Ascending aorta (tissue), 2 donors: ENCODE measurements at regions not wholly inside any gene's neighbourhood (a gene's known extent, or its start where the extent isn't known, plus 50 kb on each side); places are given as distances from the start of the nearest gene placed in this dataset.

Experiments
- DNase-seq, 2 donors: peaks; one replicate each; pipeline ENCODE4 v3.0.0-alpha.2; 2019; ENCODE audit warnings: low spot score in 2 of 2
- H3K27ac ChIP-seq, 2 donors: fragments of 200-600 bp; sonication (generic); one replicate each; pipeline ENCODE4 v1.5.1; 2016 to 2017; ENCODE audit warnings: mild to moderate bottlenecking in 1 of 2
- H3K27me3 ChIP-seq: fragments of 200-600 bp; sonication (generic); one replicate; pipeline ENCODE4 v1.5.1; 2017
- H3K36me3 ChIP-seq, 2 donors: fragments of 200-600 bp; sonication (generic); one replicate each; pipeline ENCODE4 v1.5.1; 2016
- H3K4me1 ChIP-seq, 2 donors: fragments of 200-600 bp; sonication (generic); one replicate each; pipeline ENCODE4 v1.5.1; 2016 to 2017; ENCODE audit warnings: mild to moderate bottlenecking in 1 of 2
- H3K4me3 ChIP-seq, 2 donors: fragments of 200-600 bp; sonication (generic); one replicate each; pipeline ENCODE4 v1.5.1; 2016 to 2017; ENCODE audit warnings: mild to moderate bottlenecking in 1 of 2
- H3K9me3 ChIP-seq, 2 donors: fragments of 200-600 bp; sonication (generic); one replicate each; pipeline ENCODE4 v1.5.1; 2016
- intact Hi-C: fragments of 100-400 bp; cut with DNase I; formaldehyde crosslinking; loops from one replicate; pipeline ENCODE4 v1.15.1; 2023
- TF ChIP-seq, protein P1 (sequence below), 3 experiments: fragments of 200-600 bp in 2 of 3; fragments of 450-650 bp in 1 of 3; sonication (generic) in 2 of 3; IDR thresholded peaks; one replicate each; pipeline ENCODE4 v1.5.1; 2016 to 2019; ENCODE audit warnings: antibody characterized with exemption in 3 of 3, mild to moderate bottlenecking in 1 of 3, moderate library complexity in 1 of 3

DNA sequence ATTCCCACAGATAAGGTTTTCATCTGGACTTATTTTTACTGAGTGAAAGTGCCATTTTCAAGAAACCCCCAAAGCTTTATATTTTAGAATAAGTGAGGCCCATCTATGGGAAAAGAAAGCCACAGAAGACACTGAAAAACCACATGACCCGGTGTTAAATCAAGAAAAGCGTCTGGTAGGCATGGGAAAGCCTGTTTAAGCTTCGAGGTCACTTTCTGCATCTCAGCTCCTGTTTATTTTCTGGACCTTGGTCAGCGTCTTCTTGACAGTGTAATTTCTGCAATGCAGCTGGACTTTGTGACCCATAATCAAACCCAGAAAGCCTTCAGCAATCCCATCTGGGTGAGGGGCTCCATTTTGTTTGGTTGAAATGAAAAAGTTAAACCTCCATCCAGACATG lies 59.6 kb upstream of the NEDD9 start:
- H3K4me3 ChIP-seq, result no peak overlapping the region
- no peaks in the 10 kb centered on the region for H3K27me3 ChIP-seq
- H3K27ac ChIP-seq, result no peak overlapping the region
- intact Hi-C loops, result no loop called here
- H3K9me3 ChIP-seq, result no peaks in the 10 kb centered on the region
- H3K36me3 ChIP-seq, result no peaks in the 10 kb centered on the region
- DNase-seq, result no peak
- TF ChIP-seq, protein P1, sequence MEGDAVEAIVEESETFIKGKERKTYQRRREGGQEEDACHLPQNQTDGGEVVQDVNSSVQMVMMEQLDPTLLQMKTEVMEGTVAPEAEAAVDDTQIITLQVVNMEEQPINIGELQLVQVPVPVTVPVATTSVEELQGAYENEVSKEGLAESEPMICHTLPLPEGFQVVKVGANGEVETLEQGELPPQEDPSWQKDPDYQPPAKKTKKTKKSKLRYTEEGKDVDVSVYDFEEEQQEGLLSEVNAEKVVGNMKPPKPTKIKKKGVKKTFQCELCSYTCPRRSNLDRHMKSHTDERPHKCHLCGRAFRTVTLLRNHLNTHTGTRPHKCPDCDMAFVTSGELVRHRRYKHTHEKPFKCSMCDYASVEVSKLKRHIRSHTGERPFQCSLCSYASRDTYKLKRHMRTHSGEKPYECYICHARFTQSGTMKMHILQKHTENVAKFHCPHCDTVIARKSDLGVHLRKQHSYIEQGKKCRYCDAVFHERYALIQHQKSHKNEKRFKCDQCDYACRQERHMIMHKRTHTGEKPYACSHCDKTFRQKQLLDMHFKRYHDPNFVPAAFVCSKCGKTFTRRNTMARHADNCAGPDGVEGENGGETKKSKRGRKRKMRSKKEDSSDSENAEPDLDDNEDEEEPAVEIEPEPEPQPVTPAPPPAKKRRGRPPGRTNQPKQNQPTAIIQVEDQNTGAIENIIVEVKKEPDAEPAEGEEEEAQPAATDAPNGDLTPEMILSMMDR (IDR thresholded peaks at IDR 0.05), result no peak
- H3K4me1 ChIP-seq, result no peaks in the 10 kb centered on the region

- no peaks in the 10 kb centered on the region for H3K9me3 ChIP-seq
- no peaks in the 10 kb centered on the region for H3K27me3 ChIP-seq
- no peak overlapping the region for H3K27ac ChIP-seq
- H3K4me1 ChIP-seq, result no peaks in the 10 kb centered on the region
- DNase-seq, result no peak
- no peaks in the 10 kb centered on the region for H3K36me3 ChIP-seq
- TF ChIP-seq, protein P1 (IDR thresholded peaks at IDR 0.05), result no peak
- intact Hi-C loops, result no loop called here
- H3K4me3 ChIP-seq, result no peak overlapping the region
Measured at GRCh38 chr6:11291582-11291981, 59.1 kb upstream of the NEDD9 start.

DNA sequence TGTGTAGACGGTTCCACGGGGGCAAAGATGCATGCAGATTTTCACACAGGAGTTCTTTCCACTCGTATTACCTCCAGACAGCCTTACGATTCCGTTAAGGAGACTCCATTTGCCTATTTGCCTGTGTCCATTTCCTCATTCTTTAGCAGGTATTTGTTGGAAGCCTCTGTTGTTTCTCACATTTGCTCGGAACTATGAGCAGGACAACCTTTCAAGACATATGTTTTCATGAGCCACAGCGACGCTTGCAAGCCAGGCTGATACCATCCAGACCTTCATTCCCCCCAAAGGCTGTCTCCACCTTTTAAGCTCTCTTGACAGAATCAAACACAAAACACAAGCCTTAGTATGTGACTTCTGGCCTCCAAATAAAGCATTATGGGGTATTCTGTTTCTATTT lies 57.6 kb upstream of the NEDD9 start:
- no peaks in the 10 kb centered on the region for H3K36me3 ChIP-seq
- no peaks in the 10 kb centered on the region for H3K4me1 ChIP-seq
- no peak overlapping the region for H3K27ac ChIP-seq
- intact Hi-C loops, result no loop called here
- no peaks in the 10 kb centered on the region for H3K27me3 ChIP-seq
- H3K4me3 ChIP-seq, result no peak overlapping the region
- no peaks in the 10 kb centered on the region for H3K9me3 ChIP-seq
- TF ChIP-seq, protein P1 (IDR thresholded peaks at IDR 0.05), result no peak
- no peak for DNase-seq

- no peak overlapping the region for H3K4me3 ChIP-seq
- H3K4me1 ChIP-seq, result no peaks in the 10 kb centered on the region
- no peak overlapping the region for H3K27ac ChIP-seq
- DNase-seq, result no peak
- no peaks in the 10 kb centered on the region for H3K27me3 ChIP-seq
- intact Hi-C loops, result no loop called here
- H3K9me3 ChIP-seq, result no peaks in the 10 kb centered on the region
- no peaks in the 10 kb centered on the region for H3K36me3 ChIP-seq
- TF ChIP-seq, protein P1 (IDR thresholded peaks at IDR 0.05), result no peak
Measured at GRCh38 chr6:11288065-11288464, 55.6 kb upstream of the NEDD9 start.

- H3K36me3 ChIP-seq, result no peaks in the 10 kb centered on the region
- no peaks in the 10 kb centered on the region for H3K4me1 ChIP-seq
- no peaks in the 10 kb centered on the region for H3K27me3 ChIP-seq
- intact Hi-C loops, result no loop called here
- H3K27ac ChIP-seq, result no peak overlapping the region
- no peak overlapping the region for H3K4me3 ChIP-seq
- no peak for DNase-seq
- TF ChIP-seq, protein P1 (IDR thresholded peaks at IDR 0.05), result no peak
- H3K9me3 ChIP-seq, result no peaks in the 10 kb centered on the region
Measured at GRCh38 chr6:11284996-11285395, 52.5 kb upstream of the NEDD9 start.

GRCh38 chr6:11283629-11284028 lies 51.2 kb upstream of the NEDD9 start:
- Histone ChIP-seq H3K4me3 (no peak overlapping the region), H3K27ac (no peak overlapping the region), H3K36me3 (no peaks in the 10 kb centered on the region), H3K9me3 (no peaks in the 10 kb centered on the region), H3K27me3 (no peaks in the 10 kb centered on the region), H3K4me1 (peaks cover 0 to 2% of the 10 kb centered on the region in 2 donors)
- DNase-seq, result no peak
- TF ChIP-seq, protein P1 (IDR thresholded peaks at IDR 0.05), result no peak
- intact Hi-C loops, result no loop called here
